B cell (primary cell): ENCODE measurements at regions not wholly inside any gene's neighbourhood (a gene's known extent, or its start where the extent isn't known, plus 50 kb on each side); places are given as distances from the start of the nearest gene placed in this dataset.

Source experiments
- ATAC-seq: fragments of 200-7000 bp; cut with Tn5 transposase; one replicate; pipeline ENCODE4 v1.10.0; 2021; ENCODE audit warnings: low read depth, mild to moderate bottlenecking, moderate number of reproducible peaks, moderate library complexity
- CTCF ChIA-PET: fragments of 350-600 bp; sonication (Branson Sonifier 250); formaldehyde crosslinking; loops from one replicate; lab custom pipeline; 2021; ENCODE audit warnings: antibody characterized with exemption, inconsistent platforms; lab: Charles Lee
- POLR2A ChIA-PET: fragments of 350-600 bp; sonication (Branson Sonifier 250); formaldehyde crosslinking; loops from one replicate; lab custom pipeline; 2021; ENCODE audit warnings: antibody characterized with exemption; lab: Charles Lee
- DNase-seq: peaks from one replicate; pipeline ENCODE4 v3.0.0; 2013
- H2AFZ ChIP-seq: 2 replicates; pipeline ENCODE4 v1.6.1; 2012; ENCODE audit warnings: mild to moderate bottlenecking, low read depth, low read length; ENCODE audit not compliant: insufficient read depth, poor library complexity, severe bottlenecking
- H3K27ac ChIP-seq, 2 donors: 1 replicate in 1 of 2; 2 replicates in 1 of 2; pipeline ENCODE4 v1.5.1; 2012 to 2013; ENCODE audit warnings: low read length in 2 of 2, mild to moderate bottlenecking in 2 of 2, moderate library complexity in 1 of 2
- H3K27me3 ChIP-seq, 4 experiments: fragments of 200-600 bp in 1 of 4; sonication (generic) in 1 of 4; replicated peaks in 1 of 4; 1 replicate in 2 of 4; 2 replicates in 2 of 4; pipeline versions ENCODE4 v1.6.1 to v1.7.0; 2013 to 2016; ENCODE audit warnings: low read length in 3 of 4, mild to moderate bottlenecking in 2 of 4, mixed read lengths in 1 of 4, moderate library complexity in 1 of 4; ENCODE audit not compliant: insufficient read depth in 4 of 4, control insufficient read depth in 3 of 4; ENCODE audit errors: control extremely low read depth in 1 of 4
- H3K36me3 ChIP-seq, 2 experiments: replicated peaks in 1 of 2; 1 replicate in 1 of 2; 2 replicates in 1 of 2; pipeline versions ENCODE4 v1.6.1 to v1.7.1; 2013; ENCODE audit warnings: low read length in 1 of 2; ENCODE audit not compliant: insufficient read depth in 2 of 2, control insufficient read depth in 1 of 2; ENCODE audit errors: control extremely low read depth in 1 of 2, extremely low read depth in 1 of 2
- H3K4me1 ChIP-seq, 2 donors: fragments of 200-600 bp in 1 of 2; sonication (generic) in 1 of 2; 1 replicate in 1 of 2; 2 replicates in 1 of 2; pipeline versions ENCODE4 v1.5.1 to v1.6.1; 2013 to 2017; ENCODE audit warnings: low read length in 2 of 2; ENCODE audit not compliant: control insufficient read depth in 2 of 2, insufficient read depth in 2 of 2
- H3K4me2 ChIP-seq: replicated peaks from 2 replicates; pipeline ENCODE3; 2012; ENCODE audit warnings: mild to moderate bottlenecking, low read depth, low read length; ENCODE audit not compliant: poor library complexity, severe bottlenecking
- H3K4me3 ChIP-seq, 5 experiments: fragments of 200-600 bp in 1 of 5; sonication (generic) in 1 of 5; 1 replicate in 3 of 5; 2 replicates in 2 of 5; pipeline versions ENCODE4 v1.5.1 to v1.7.0; 2011 to 2016; ENCODE audit warnings: low read length in 4 of 5, mild to moderate bottlenecking in 4 of 5, low read depth in 2 of 5, control low read depth in 1 of 5, moderate library complexity in 1 of 5; ENCODE audit not compliant: insufficient read depth in 1 of 5; ENCODE audit errors: control extremely low read depth in 1 of 5, extremely low read depth in 1 of 5
- H3K79me2 ChIP-seq: fragments of 200-600 bp; sonication (generic); one replicate; pipeline ENCODE4 v1.6.0; 2016; ENCODE audit warnings: low read length; ENCODE audit not compliant: control insufficient read depth, insufficient read depth
- H3K9ac ChIP-seq: fragments of 200-600 bp; sonication (generic); 2 replicates; pipeline ENCODE4 v1.6.1; 2017; ENCODE audit warnings: mild to moderate bottlenecking, low read length, moderate library complexity
- H3K9me3 ChIP-seq, 3 donors: one replicate each; pipeline versions ENCODE4 v1.6.1 to v1.7.1; 2013; ENCODE audit warnings: low read length in 2 of 3; ENCODE audit not compliant: control insufficient read depth in 2 of 3, insufficient read depth in 1 of 3; ENCODE audit errors: control extremely low read depth in 1 of 3
- H4K20me1 ChIP-seq: 2 replicates; pipeline ENCODE4 v1.6.0; 2012; ENCODE audit warnings: mild to moderate bottlenecking, low read length; ENCODE audit not compliant: insufficient read depth, control insufficient read depth, poor library complexity, severe bottlenecking
- H3K27ac Mint-ChIP-seq: one replicate; pipeline ENCODE4 v1.8.0; 2021; ENCODE audit warnings: mixed read lengths
- H3K27me3 Mint-ChIP-seq: one replicate; pipeline ENCODE4 v1.8.0; 2021; ENCODE audit warnings: mixed read lengths
- H3K4me1 Mint-ChIP-seq: one replicate; pipeline ENCODE4 v1.8.0; 2021; ENCODE audit warnings: mixed read lengths
- H3K4me3 Mint-ChIP-seq: one replicate; pipeline ENCODE4 v1.8.0; 2021; ENCODE audit warnings: mixed read lengths
- H3K9me3 Mint-ChIP-seq: one replicate; pipeline ENCODE4 v1.8.0; 2022; ENCODE audit warnings: mixed read lengths; ENCODE audit not compliant: insufficient read depth
- EZH2 ChIP-seq: IDR thresholded peaks from 2 replicates; pipeline ENCODE4 v1.6.1; 2012; ENCODE audit warnings: borderline replicate concordance, low read depth, mild to moderate bottlenecking, moderate library complexity, low read length; ENCODE audit not compliant: insufficient read depth, poor library complexity, severe bottlenecking
- WGBS: methylation state at CpG from one replicate; pipeline ENCODE4 v1.1.5; 2013; ENCODE audit warnings: missing lambda C conversion rate; ENCODE audit not compliant: insufficient coverage; 5-methylcytosine and 5-hydroxymethylcytosine counted together
- intact Hi-C: fragments of 100-400 bp; cut with micrococcal nuclease; formaldehyde crosslinking; loops from one replicate; pipeline ENCODE4 v1.10.0; 2022
- TF ChIP-seq, protein P1 (sequence below): fragments of 200-600 bp; IDR thresholded peaks from one replicate; pipeline ENCODE4 v1.8.0; 2022; ENCODE audit warnings: antibody characterized with exemption, mild to moderate bottlenecking

DNA sequence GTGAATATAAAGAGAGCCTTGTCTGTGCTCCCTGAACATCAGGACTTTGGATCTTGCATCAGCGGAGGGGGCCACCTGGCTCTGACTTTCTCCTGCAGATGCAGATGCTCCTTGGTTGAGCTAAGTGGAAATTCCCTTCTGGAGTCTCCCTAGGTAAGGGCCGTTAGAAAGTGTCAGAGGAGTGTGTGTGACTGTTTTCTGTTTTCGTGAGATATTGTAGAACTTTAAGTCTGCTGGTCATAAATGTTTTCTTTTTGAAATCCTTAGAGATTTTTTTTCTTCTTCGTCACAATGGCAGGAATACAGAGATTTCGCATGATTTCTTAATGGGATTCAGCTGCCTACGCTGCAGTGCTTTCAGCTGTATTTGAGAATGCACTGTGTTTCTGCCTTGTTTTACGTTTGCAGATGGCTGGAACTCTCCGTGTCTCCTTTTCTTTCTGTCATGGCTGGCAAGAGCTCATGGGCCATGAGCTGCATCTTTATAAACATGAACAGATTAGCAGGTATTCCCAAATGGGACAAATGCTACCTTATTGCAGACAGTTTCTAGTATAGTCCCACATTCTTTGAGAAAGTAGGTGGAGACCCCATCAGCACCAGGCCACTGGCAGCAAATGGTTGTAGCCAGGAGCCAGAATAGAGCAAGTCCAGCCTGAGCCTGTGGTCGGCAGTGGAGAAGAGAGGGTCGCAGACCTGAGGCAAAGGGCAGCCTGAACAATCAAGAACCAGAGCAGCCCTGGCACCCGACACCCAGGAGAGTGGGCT lies 76.2 kb upstream of the FRMD6 start:
- intact Hi-C loops = no loop called here
- no peak overlapping the region for H3K27ac ChIP-seq
- no peaks in the 10 kb centered on the region for H3K36me3 ChIP-seq
- H3K9ac ChIP-seq = no peak overlapping the region
- H3K79me2 ChIP-seq = no peaks in the 10 kb centered on the region
- Mint-ChIP-seq H3K27me3 (peaks cover 55% of the 10 kb centered on the region), H3K4me3 (no peak overlapping the region), H3K4me1 (no peaks in the 10 kb centered on the region), H3K27ac (no peak overlapping the region), H3K9me3 (no peaks in the 10 kb centered on the region)
- H3K27me3 ChIP-seq = peaks cover 0 to 9% (median 2%) of the 10 kb centered on the region in 4 experiments
- H4K20me1 ChIP-seq = no peaks in the 10 kb centered on the region
- ChIA-PET CTCF (no interaction called here), POLR2A (no interaction called here)
- H3K9me3 ChIP-seq = no peaks in the 10 kb centered on the region
- no peaks in the 10 kb centered on the region for H3K4me1 ChIP-seq
- ATAC-seq (no peak), DNase-seq (no peak)
- H3K4me3 ChIP-seq = no peak overlapping the region
- WGBS = 81% methylated on average over 11 of the region's 11 CpGs
- H2AFZ ChIP-seq = no peak overlapping the region
- TF ChIP-seq, protein P1, sequence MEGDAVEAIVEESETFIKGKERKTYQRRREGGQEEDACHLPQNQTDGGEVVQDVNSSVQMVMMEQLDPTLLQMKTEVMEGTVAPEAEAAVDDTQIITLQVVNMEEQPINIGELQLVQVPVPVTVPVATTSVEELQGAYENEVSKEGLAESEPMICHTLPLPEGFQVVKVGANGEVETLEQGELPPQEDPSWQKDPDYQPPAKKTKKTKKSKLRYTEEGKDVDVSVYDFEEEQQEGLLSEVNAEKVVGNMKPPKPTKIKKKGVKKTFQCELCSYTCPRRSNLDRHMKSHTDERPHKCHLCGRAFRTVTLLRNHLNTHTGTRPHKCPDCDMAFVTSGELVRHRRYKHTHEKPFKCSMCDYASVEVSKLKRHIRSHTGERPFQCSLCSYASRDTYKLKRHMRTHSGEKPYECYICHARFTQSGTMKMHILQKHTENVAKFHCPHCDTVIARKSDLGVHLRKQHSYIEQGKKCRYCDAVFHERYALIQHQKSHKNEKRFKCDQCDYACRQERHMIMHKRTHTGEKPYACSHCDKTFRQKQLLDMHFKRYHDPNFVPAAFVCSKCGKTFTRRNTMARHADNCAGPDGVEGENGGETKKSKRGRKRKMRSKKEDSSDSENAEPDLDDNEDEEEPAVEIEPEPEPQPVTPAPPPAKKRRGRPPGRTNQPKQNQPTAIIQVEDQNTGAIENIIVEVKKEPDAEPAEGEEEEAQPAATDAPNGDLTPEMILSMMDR = no peak
- no peak for TF ChIP-seq EZH2
- no peak overlapping the region for H3K4me2 ChIP-seq

DNA sequence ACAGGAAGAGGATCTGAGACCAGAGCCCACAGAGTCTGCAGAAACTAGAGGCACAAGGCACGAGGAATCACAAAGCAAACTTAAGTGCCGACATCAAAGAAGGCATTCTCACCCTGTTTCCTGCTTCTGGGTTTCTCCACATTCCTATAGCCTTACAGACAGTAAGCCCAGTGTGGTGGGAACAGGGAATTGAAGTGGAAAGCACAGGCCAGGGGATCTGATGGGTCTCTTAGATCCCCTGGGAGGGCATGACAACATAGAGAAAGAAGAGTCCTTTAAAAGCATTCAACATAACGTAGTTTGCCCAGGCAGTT lies 75.6 kb upstream of the FRMD6 start:
- Mint-ChIP-seq H3K9me3 (no peaks in the 10 kb centered on the region), H3K27ac (no peak overlapping the region), H3K27me3 (peaks cover 57% of the 10 kb centered on the region), H3K4me1 (no peaks in the 10 kb centered on the region), H3K4me3 (no peak overlapping the region)
- no peak overlapping the region for H3K4me2 ChIP-seq
- no peak overlapping the region for H2AFZ ChIP-seq
- ChIA-PET CTCF (no interaction called here), POLR2A (no interaction called here)
- no peak for TF ChIP-seq EZH2
- TF ChIP-seq, protein P1 = no peak
- intact Hi-C loops = no loop called here
- no peaks in the 10 kb centered on the region for H3K36me3 ChIP-seq
- ATAC-seq (no peak), DNase-seq (no peak)
- H3K27me3 ChIP-seq = peaks cover 0 to 9% (median 2%) of the 10 kb centered on the region in 4 experiments
- no peaks in the 10 kb centered on the region for H4K20me1 ChIP-seq
- H3K4me3 ChIP-seq = no peak overlapping the region
- H3K79me2 ChIP-seq = no peaks in the 10 kb centered on the region
- H3K4me1 ChIP-seq = no peaks in the 10 kb centered on the region
- no peak overlapping the region for H3K9ac ChIP-seq
- 56% methylated on average over 3 of the region's 3 CpGs for WGBS
- no peaks in the 10 kb centered on the region for H3K9me3 ChIP-seq
- no peak overlapping the region for H3K27ac ChIP-seq
